ENCODE measurements at regions not wholly inside any gene's neighbourhood (a gene's known extent, or its start where the extent isn't known, plus 50 kb on each side); places are given as distances from the start of the nearest gene placed in this dataset.
A peak's percentile ranks its signal among the peaks of the same experiment; 100 is the strongest.

GRCh38 chr13:44819245-44819644 lies 170.0 kb downstream of the NUFIP1 start:
- no peaks in the 10 kb centered on the region for H3K27me3 Mint-ChIP-seq (ENCODE audit: low read depth)
- H3K4me3 Mint-ChIP-seq (ENCODE audit: unreplicated experiment), result no peak overlapping the region
- no peak for DNase-seq (ENCODE audit: low spot score)
- no peak for TF ChIP-seq CTCF (IDR thresholded peaks at IDR 0.05)
- H3K27ac Mint-ChIP-seq (ENCODE audit: unreplicated experiment), result no peak overlapping the region
- H3K9me3 Mint-ChIP-seq (ENCODE audit: low read depth), result no peaks in the 10 kb centered on the region
- peaks cover 44% of the 10 kb centered on the region for H3K4me1 Mint-ChIP-seq (ENCODE audit: low read depth)
- no peaks in the 10 kb centered on the region for H3K36me3 Mint-ChIP-seq (ENCODE audit: low read depth)

GRCh38 chr13:44818428-44818827 lies 170.8 kb downstream of the NUFIP1 start:
- Mint-ChIP-seq H3K4me3 (ENCODE audit: unreplicated experiment) (no peak overlapping the region), H3K27ac (ENCODE audit: unreplicated experiment) (no peak overlapping the region), H3K4me1 (ENCODE audit: low read depth) (peaks cover 52% of the 10 kb centered on the region), H3K36me3 (ENCODE audit: low read depth) (no peaks in the 10 kb centered on the region), H3K27me3 (ENCODE audit: low read depth) (no peaks in the 10 kb centered on the region), H3K9me3 (ENCODE audit: low read depth) (no peaks in the 10 kb centered on the region)
- TF ChIP-seq CTCF (IDR thresholded peaks at IDR 0.05), result peak; percentile 65
- DNase-seq (ENCODE audit: low spot score), result no peak

GRCh38 chr13:44818016-44818415 lies 171.3 kb downstream of the NUFIP1 start:
- Mint-ChIP-seq H3K36me3 (ENCODE audit: low read depth) (no peaks in the 10 kb centered on the region), H3K9me3 (ENCODE audit: low read depth) (no peaks in the 10 kb centered on the region), H3K4me3 (ENCODE audit: unreplicated experiment) (no peak overlapping the region), H3K27me3 (ENCODE audit: low read depth) (no peaks in the 10 kb centered on the region), H3K4me1 (ENCODE audit: low read depth) (peaks cover 57% of the 10 kb centered on the region), H3K27ac (ENCODE audit: unreplicated experiment) (peak overlapping the region; percentile 71)
- DNase-seq (ENCODE audit: low spot score), result no peak
- TF ChIP-seq CTCF (IDR thresholded peaks at IDR 0.05), result no peak

- no peak for DNase-seq (ENCODE audit: low spot score)
- no peak for TF ChIP-seq CTCF (IDR thresholded peaks at IDR 0.05)
- Mint-ChIP-seq H3K4me3 (ENCODE audit: unreplicated experiment) (no peak overlapping the region), H3K27me3 (ENCODE audit: low read depth) (no peaks in the 10 kb centered on the region), H3K4me1 (ENCODE audit: low read depth) (peaks cover 65% of the 10 kb centered on the region), H3K9me3 (ENCODE audit: low read depth) (no peaks in the 10 kb centered on the region), H3K27ac (ENCODE audit: unreplicated experiment) (peak overlapping the region; percentile 71), H3K36me3 (ENCODE audit: low read depth) (no peaks in the 10 kb centered on the region)
These were observed 172.1 kb downstream of the NUFIP1 start for GRCh38 chr13:44817131-44817671.

GRCh38 chr13:44816701-44817100 lies 172.6 kb downstream of the NUFIP1 start:
- H3K4me3 Mint-ChIP-seq (ENCODE audit: unreplicated experiment), result no peak overlapping the region
- peaks cover 70% of the 10 kb centered on the region for H3K4me1 Mint-ChIP-seq (ENCODE audit: low read depth)
- no peaks in the 10 kb centered on the region for H3K9me3 Mint-ChIP-seq (ENCODE audit: low read depth)
- no peak for TF ChIP-seq CTCF (IDR thresholded peaks at IDR 0.05)
- DNase-seq (ENCODE audit: low spot score), result no peak
- H3K27me3 Mint-ChIP-seq (ENCODE audit: low read depth), result no peaks in the 10 kb centered on the region
- no peaks in the 10 kb centered on the region for H3K36me3 Mint-ChIP-seq (ENCODE audit: low read depth)
- H3K27ac Mint-ChIP-seq (ENCODE audit: unreplicated experiment), result peak overlapping the region; percentile 7

All from chondrocyte (in vitro differentiated cells).